ENCODE measurements at regions not wholly inside any gene's neighbourhood (a gene's known extent, or its start where the extent isn't known, plus 50 kb on each side); places are given as distances from the start of the nearest gene placed in this dataset.

GRCh38 chr1:94609619-94610018 is 68.1 kb upstream of the F3 start:
- TF ChIP-seq, protein P1, sequence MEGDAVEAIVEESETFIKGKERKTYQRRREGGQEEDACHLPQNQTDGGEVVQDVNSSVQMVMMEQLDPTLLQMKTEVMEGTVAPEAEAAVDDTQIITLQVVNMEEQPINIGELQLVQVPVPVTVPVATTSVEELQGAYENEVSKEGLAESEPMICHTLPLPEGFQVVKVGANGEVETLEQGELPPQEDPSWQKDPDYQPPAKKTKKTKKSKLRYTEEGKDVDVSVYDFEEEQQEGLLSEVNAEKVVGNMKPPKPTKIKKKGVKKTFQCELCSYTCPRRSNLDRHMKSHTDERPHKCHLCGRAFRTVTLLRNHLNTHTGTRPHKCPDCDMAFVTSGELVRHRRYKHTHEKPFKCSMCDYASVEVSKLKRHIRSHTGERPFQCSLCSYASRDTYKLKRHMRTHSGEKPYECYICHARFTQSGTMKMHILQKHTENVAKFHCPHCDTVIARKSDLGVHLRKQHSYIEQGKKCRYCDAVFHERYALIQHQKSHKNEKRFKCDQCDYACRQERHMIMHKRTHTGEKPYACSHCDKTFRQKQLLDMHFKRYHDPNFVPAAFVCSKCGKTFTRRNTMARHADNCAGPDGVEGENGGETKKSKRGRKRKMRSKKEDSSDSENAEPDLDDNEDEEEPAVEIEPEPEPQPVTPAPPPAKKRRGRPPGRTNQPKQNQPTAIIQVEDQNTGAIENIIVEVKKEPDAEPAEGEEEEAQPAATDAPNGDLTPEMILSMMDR (IDR thresholded peaks at IDR 0.05): no peak
- no peak for TF ChIP-seq POLR2A (IDR thresholded peaks at IDR 0.05)
- Histone ChIP-seq H3K4me3 (no peak overlapping the region), H3K9me3 (no peaks in the 10 kb centered on the region), H3K27me3 (no peaks in the 10 kb centered on the region), H3K4me1 (no peaks in the 10 kb centered on the region), H3K27ac (no peak overlapping the region), H3K36me3 (ENCODE audit: low read depth, missing control alignments) (no peaks in the 10 kb centered on the region)
- intact Hi-C loops (cut with DNase I; ENCODE audit: low total_unique reads): no loop called here
- 93% methylated on average over 8 of the region's 8 CpGs for WGBS, 2 donors
- DNase-seq: no peak

DNA sequence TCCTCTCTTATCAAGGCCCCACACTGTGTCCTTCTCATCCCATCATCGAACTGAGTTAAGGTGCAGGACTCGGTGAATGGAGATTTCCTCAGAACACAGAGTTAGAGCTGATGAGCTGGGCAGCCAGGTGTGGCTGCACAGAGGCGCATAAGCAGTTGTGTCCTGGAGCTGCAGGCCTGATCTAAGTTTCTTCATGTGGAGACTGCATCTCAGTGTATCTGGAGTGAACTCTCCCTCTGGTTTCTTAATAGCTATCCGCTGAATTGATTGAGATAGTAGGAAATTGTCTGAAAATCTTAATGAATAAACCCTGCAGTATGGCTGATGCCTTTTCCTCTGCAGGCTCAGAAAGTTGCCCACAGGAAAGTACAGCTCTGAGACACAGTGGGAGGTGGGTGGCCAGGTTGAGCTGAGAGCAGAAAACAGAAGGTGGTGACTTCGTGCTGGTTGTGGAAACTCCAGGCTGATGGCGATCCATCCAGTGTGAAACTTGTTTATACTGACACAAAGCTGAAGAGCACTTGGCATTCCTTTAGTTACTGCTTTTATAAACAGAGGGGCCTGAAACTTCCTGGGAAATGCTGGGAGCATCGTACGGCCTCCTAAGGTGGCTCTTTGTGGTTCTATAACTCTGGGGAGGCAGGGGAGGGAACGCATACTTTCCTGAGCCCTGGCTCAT is 67.4 kb upstream of the F3 start:
- Histone ChIP-seq H3K27me3 (no peaks in the 10 kb centered on the region), H3K9me3 (no peaks in the 10 kb centered on the region), H3K4me3 (no peak overlapping the region), H3K4me1 (no peaks in the 10 kb centered on the region), H3K36me3 (ENCODE audit: low read depth, missing control alignments) (no peaks in the 10 kb centered on the region), H3K27ac (no peak overlapping the region)
- no peak for TF ChIP-seq POLR2A (IDR thresholded peaks at IDR 0.05)
- TF ChIP-seq, protein P1 (IDR thresholded peaks at IDR 0.05): no peak
- WGBS, 2 donors: 85 to 86% methylated on average over 9 of the region's 9 CpGs
- DNase-seq: no peak
- intact Hi-C loops (cut with DNase I; ENCODE audit: low total_unique reads): no loop called here

GRCh38 chr1:94608142-94608851 is 66.7 kb upstream of the F3 start:
- Histone ChIP-seq H3K9me3 (no peaks in the 10 kb centered on the region), H3K36me3 (ENCODE audit: low read depth, missing control alignments) (no peaks in the 10 kb centered on the region), H3K4me1 (no peaks in the 10 kb centered on the region), H3K4me3 (no peak overlapping the region), H3K27me3 (no peaks in the 10 kb centered on the region), H3K27ac (no peak overlapping the region)
- no peak for TF ChIP-seq POLR2A (IDR thresholded peaks at IDR 0.05)
- TF ChIP-seq, protein P1 (IDR thresholded peaks at IDR 0.05): no peak
- intact Hi-C loops (cut with DNase I; ENCODE audit: low total_unique reads): no loop called here
- WGBS, 2 donors: 80 to 84% methylated on average over 10 of the region's 10 CpGs
- no peak for DNase-seq

- H3K4me1 ChIP-seq: no peaks in the 10 kb centered on the region
- H3K4me3 ChIP-seq: no peak overlapping the region
- intact Hi-C loops (cut with DNase I; ENCODE audit: low total_unique reads): no loop called here
- 95 to 96% methylated on average over 4 of the region's 4 CpGs for WGBS, 2 donors
- no peaks in the 10 kb centered on the region for H3K36me3 ChIP-seq (ENCODE audit: low read depth, missing control alignments)
- DNase-seq: no peak
- no peaks in the 10 kb centered on the region for H3K27me3 ChIP-seq
- H3K27ac ChIP-seq: no peak overlapping the region
- H3K9me3 ChIP-seq: no peaks in the 10 kb centered on the region
- no peak for TF ChIP-seq POLR2A (IDR thresholded peaks at IDR 0.05)
- TF ChIP-seq, protein P1 (IDR thresholded peaks at IDR 0.05): no peak
Observed at GRCh38 chr1:94607398-94607797, 65.8 kb upstream of the F3 start.

Measured in testis (tissue), 2 donors.